ENCODE measurements at regions not wholly inside any gene's neighbourhood (a gene's known extent, or its start where the extent isn't known, plus 50 kb on each side); places are given as distances from the start of the nearest gene placed in this dataset.

DNA sequence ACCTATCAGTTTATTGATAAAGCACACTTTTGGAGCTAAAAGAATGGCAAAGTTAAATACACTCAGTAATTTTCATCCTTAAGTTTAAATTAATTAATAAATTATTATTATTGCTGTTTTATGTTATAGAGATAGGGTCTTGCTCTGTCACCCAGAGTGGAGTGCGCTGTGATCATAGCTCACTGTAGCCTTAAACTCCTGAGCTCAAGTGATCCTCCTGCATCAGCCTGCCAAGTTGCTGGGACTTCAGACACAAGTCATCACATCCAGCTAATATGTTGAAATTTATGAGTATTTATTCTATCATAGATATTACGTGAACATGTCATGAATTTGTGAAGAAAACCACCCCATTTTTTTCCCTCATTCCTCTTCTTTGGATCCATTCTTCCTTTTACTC lies 64.2 kb downstream of the GJA1 start:
- no peak for TF ChIP-seq TAF1 (IDR thresholded peaks at IDR 0.05; ENCODE audit: borderline replicate concordance, insufficient read depth, low read length)
- no peak for TF ChIP-seq FOXP2 (optimal IDR thresholded peaks at IDR 0.05; ENCODE audit: borderline replicate concordance, extremely low read depth, extremely low read length, insufficient read depth)
- no peak for TF ChIP-seq SIN3A (IDR thresholded peaks at IDR 0.05; ENCODE audit: borderline replicate concordance, insufficient read depth, low read length)
- no peak for TF ChIP-seq POLR2AphosphoS5 (IDR thresholded peaks at IDR 0.05; ENCODE audit: low read depth, low read length)
- TF ChIP-seq, protein P1, sequence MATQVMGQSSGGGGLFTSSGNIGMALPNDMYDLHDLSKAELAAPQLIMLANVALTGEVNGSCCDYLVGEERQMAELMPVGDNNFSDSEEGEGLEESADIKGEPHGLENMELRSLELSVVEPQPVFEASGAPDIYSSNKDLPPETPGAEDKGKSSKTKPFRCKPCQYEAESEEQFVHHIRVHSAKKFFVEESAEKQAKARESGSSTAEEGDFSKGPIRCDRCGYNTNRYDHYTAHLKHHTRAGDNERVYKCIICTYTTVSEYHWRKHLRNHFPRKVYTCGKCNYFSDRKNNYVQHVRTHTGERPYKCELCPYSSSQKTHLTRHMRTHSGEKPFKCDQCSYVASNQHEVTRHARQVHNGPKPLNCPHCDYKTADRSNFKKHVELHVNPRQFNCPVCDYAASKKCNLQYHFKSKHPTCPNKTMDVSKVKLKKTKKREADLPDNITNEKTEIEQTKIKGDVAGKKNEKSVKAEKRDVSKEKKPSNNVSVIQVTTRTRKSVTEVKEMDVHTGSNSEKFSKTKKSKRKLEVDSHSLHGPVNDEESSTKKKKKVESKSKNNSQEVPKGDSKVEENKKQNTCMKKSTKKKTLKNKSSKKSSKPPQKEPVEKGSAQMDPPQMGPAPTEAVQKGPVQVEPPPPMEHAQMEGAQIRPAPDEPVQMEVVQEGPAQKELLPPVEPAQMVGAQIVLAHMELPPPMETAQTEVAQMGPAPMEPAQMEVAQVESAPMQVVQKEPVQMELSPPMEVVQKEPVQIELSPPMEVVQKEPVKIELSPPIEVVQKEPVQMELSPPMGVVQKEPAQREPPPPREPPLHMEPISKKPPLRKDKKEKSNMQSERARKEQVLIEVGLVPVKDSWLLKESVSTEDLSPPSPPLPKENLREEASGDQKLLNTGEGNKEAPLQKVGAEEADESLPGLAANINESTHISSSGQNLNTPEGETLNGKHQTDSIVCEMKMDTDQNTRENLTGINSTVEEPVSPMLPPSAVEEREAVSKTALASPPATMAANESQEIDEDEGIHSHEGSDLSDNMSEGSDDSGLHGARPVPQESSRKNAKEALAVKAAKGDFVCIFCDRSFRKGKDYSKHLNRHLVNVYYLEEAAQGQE (IDR thresholded peaks at IDR 0.05; ENCODE audit: insufficient read depth in 1 of 2, low read depth in 2 of 2, low read length in 2 of 2): no peak

DNA sequence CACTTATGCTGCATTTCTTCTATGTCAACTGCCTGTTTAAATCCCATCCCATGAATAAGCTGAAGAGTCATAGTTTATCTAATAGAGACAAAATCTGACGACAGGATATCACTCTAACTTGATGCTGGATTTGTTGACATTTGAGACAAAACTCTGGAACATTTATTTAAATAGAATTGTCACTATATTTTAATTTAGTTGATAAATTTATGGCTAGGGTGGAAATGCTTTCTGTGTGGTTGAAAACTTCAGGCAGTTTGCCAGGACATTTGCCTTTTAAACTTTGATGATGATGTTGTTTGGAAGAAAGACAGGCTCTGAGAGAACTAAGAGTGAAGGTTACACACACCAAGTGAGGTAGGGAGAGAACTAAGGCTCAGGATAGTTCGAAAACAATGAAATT lies 68.1 kb downstream of the GJA1 start:
- TF ChIP-seq POLR2AphosphoS5 (IDR thresholded peaks at IDR 0.05; ENCODE audit: low read depth, low read length): no peak
- TF ChIP-seq SIN3A (IDR thresholded peaks at IDR 0.05; ENCODE audit: borderline replicate concordance, insufficient read depth, low read length): no peak
- no peak for TF ChIP-seq FOXP2 (optimal IDR thresholded peaks at IDR 0.05; ENCODE audit: borderline replicate concordance, extremely low read depth, extremely low read length, insufficient read depth)
- TF ChIP-seq, protein P1 (IDR thresholded peaks at IDR 0.05; ENCODE audit: insufficient read depth in 1 of 2, low read depth in 2 of 2, low read length in 2 of 2): no peak
- TF ChIP-seq TAF1 (IDR thresholded peaks at IDR 0.05; ENCODE audit: borderline replicate concordance, insufficient read depth, low read length): no peak

DNA sequence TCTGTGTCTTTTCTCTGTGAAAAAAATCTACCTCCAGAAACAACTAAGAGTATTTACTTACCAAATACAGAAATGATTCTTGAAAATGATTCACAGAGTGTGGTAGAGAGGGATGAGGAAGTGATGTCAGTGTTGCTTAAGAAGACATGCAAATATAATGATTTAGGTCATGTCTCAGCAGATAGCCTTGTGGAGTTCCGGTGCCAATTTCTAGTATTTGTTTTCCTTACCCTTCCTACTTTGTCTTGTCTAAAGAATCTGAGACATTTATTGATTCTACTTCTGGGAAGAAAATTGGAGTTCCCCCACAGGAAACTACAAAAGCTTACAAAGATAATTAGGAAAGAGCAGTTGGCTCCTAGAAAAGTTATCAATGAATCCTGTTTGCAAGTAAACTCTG lies 68.8 kb downstream of the GJA1 start:
- TF ChIP-seq FOXP2 (optimal IDR thresholded peaks at IDR 0.05; ENCODE audit: borderline replicate concordance, extremely low read depth, extremely low read length, insufficient read depth): no peak
- no peak for TF ChIP-seq SIN3A (IDR thresholded peaks at IDR 0.05; ENCODE audit: borderline replicate concordance, insufficient read depth, low read length)
- TF ChIP-seq, protein P1 (IDR thresholded peaks at IDR 0.05; ENCODE audit: insufficient read depth in 1 of 2, low read depth in 2 of 2, low read length in 2 of 2): 0 out of 4 replicates have a peak, but pooled peaks of 1 of the 2 experiments have one; percentile 24
- peak; percentile 43; the same call in 1 of the 2 replicates for TF ChIP-seq POLR2AphosphoS5 (IDR thresholded peaks at IDR 0.05; ENCODE audit: low read depth, low read length)
- TF ChIP-seq TAF1 (IDR thresholded peaks at IDR 0.05; ENCODE audit: borderline replicate concordance, insufficient read depth, low read length): peak; percentile 72; the same call in 1 of the 2 replicates

DNA sequence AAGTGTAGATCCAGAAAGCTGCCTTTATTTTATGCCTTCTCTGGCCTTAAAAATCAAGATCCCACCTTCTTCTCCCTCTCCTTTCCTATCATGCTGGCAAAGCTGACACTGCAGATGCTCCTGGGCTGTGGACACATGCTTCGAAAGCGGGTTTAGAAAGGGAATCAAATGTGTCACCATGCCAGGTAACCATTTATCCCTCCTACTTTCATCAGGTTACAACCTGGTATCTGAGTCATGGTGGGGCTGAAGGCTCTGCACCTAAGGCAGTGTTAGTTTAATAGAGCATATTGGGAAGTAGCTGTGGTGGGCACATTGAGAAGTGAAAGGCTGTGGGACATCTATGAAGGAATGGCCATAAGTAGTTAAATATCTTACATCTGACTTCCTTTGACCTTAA lies 69.8 kb downstream of the GJA1 start:
- TF ChIP-seq FOXP2 (optimal IDR thresholded peaks at IDR 0.05; ENCODE audit: borderline replicate concordance, extremely low read depth, extremely low read length, insufficient read depth): no peak
- no peak for TF ChIP-seq SIN3A (IDR thresholded peaks at IDR 0.05; ENCODE audit: borderline replicate concordance, insufficient read depth, low read length)
- TF ChIP-seq, protein P1 (IDR thresholded peaks at IDR 0.05; ENCODE audit: insufficient read depth in 1 of 2, low read depth in 2 of 2, low read length in 2 of 2): no peak
- TF ChIP-seq TAF1 (IDR thresholded peaks at IDR 0.05; ENCODE audit: borderline replicate concordance, insufficient read depth, low read length): no peak
- no peak for TF ChIP-seq POLR2AphosphoS5 (IDR thresholded peaks at IDR 0.05; ENCODE audit: low read depth, low read length)

Data from PFSK-1 (cell line).